Upper lobe of left lung (tissue), 4 donors: ENCODE measurements at regions not wholly inside any gene's neighbourhood (a gene's known extent, or its start where the extent isn't known, plus 50 kb on each side); places are given as distances from the start of the nearest gene placed in this dataset.
"Not testable (repeated sequence)": the region's sequence is repeated elsewhere in the genome, so short reads cannot be mapped to it uniquely, and the experiment has no call there.

ENCODE experiments used
- CTCF ChIP-seq, 6 experiments: fragments of 450-650 bp in 4 of 6; fragments of 200-600 bp in 2 of 6; sonication (generic) in 2 of 6; IDR thresholded peaks; one replicate each; pipeline ENCODE4 v1.5.1; 2016 to 2019; ENCODE audit warnings: antibody characterized with exemption in 6 of 6
- POLR2A ChIP-seq, 4 donors: fragments of 450-650 bp; IDR thresholded peaks; one replicate each; pipeline ENCODE4 v1.5.1; 2016 to 2017; ENCODE audit warnings: antibody characterized with exemption in 4 of 4, mild to moderate bottlenecking in 2 of 4
- POLR2AphosphoS5 ChIP-seq, 2 donors: sonication (generic); formaldehyde crosslinking; IDR thresholded peaks; one replicate each; pipeline ENCODE4 v1.5.1; 2017; ENCODE audit warnings: antibody characterized with exemption in 2 of 2

DNA sequence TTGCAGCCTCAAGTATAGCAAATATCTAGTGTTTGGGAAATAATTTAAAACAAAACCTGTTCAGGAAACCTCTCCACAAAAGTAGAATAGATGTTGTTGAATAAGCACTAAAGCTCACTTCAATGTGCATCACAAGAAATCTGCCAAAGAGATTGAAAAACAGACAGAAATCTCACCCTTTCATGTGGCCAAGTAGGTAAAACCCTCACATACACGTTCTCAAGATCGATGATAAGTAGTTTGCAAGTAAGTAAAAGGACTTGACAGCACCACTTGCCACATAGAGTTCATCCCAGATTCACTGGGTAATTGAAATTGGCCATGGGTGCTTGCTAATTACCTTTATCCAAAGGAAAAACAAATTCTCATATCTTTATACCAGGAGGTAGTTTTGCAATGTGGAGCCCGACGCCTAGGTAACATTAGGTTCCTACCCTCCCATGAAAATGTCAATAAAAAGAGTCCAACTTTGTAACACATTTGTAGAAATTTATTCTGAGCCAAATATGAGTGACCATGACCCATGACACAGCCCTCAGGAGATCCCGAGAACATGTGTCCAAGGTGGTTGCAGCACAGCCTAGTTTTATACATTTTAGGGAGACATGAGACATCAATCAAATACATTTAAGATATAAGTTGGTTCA is 80.4 kb upstream of the ZNF658 start:
- not testable (repeated sequence) for TF ChIP-seq POLR2A, CTCF, POLR2AphosphoS5 (IDR thresholded peaks at IDR 0.05)
